ENCODE measurements at regions not wholly inside any gene's neighbourhood (a gene's known extent, or its start where the extent isn't known, plus 50 kb on each side); places are given as distances from the start of the nearest gene placed in this dataset.
A peak's percentile ranks its signal among the peaks of the same experiment; 100 is the strongest.

- TF ChIP-seq POLR2A (IDR thresholded peaks at IDR 0.05) (no peak), CTCF (IDR thresholded peaks at IDR 0.05) (peak in 2 of 6 experiments; percentile 7 to 15)
These were observed 65.8 kb upstream of the SLITRK6 start for GRCh38 chr13:85864963-85865530.
